Natural killer cell (primary cell): ENCODE measurements at regions not wholly inside any gene's neighbourhood (a gene's known extent, or its start where the extent isn't known, plus 50 kb on each side); places are given as distances from the start of the nearest gene placed in this dataset.

Source experiments
- ATAC-seq, 3 donors: fragments of 150-1000 bp in 2 of 3; fragments of 200-7000 bp in 1 of 3; cut with Tn5 transposase; 1 replicate in 1 of 3; 2 replicates in 2 of 3; pipeline ENCODE4 v1.10.0; 2021; ENCODE audit warnings: mild to moderate bottlenecking in 2 of 3, moderate library complexity in 2 of 3
- DNase-seq, 2 donors: peaks; one replicate each; pipeline versions ENCODE4 v3.0.0 to v3.0.0-alpha.2; 2013 to 2021; ENCODE audit warnings: mixed read lengths in 1 of 2
- H3K27ac ChIP-seq: one replicate; pipeline ENCODE4 v1.5.1; 2013; ENCODE audit warnings: mild to moderate bottlenecking, low read length
- H3K27me3 ChIP-seq: one replicate; pipeline ENCODE4 v1.6.1; 2013; ENCODE audit warnings: low read length; ENCODE audit not compliant: control insufficient read depth, insufficient read depth
- H3K36me3 ChIP-seq: one replicate; pipeline ENCODE4 v1.6.1; 2013; ENCODE audit warnings: low read length; ENCODE audit not compliant: control insufficient read depth, insufficient read depth
- H3K4me1 ChIP-seq: one replicate; pipeline ENCODE4 v1.6.1; 2013; ENCODE audit warnings: low read length; ENCODE audit not compliant: control insufficient read depth, insufficient read depth
- H3K4me3 ChIP-seq: one replicate; pipeline ENCODE4 v1.5.1; 2013; ENCODE audit warnings: low read length
- H3K9me3 ChIP-seq: one replicate; pipeline ENCODE4 v1.6.1; 2013; ENCODE audit warnings: low read length; ENCODE audit not compliant: control insufficient read depth, insufficient read depth
- H3K27ac Mint-ChIP-seq, 2 donors: one replicate each; pipeline ENCODE4 v1.8.0; 2022; ENCODE audit warnings: mild to moderate bottlenecking in 2 of 2, mixed read lengths in 2 of 2, moderate library complexity in 1 of 2
- H3K27me3 Mint-ChIP-seq, 2 donors: one replicate each; pipeline ENCODE4 v1.8.0; 2022; ENCODE audit warnings: low read depth in 2 of 2, mixed read lengths in 2 of 2
- H3K36me3 Mint-ChIP-seq: one replicate; pipeline ENCODE4 v1.8.0; 2022; ENCODE audit warnings: mixed read lengths
- H3K4me1 Mint-ChIP-seq, 2 donors: one replicate each; pipeline ENCODE4 v1.8.0; 2022; ENCODE audit warnings: mixed read lengths in 2 of 2
- H3K4me3 Mint-ChIP-seq: one replicate; pipeline ENCODE4 v1.8.0; 2022; ENCODE audit warnings: mild to moderate bottlenecking, moderate library complexity, mixed read lengths
- H3K9me3 Mint-ChIP-seq, 2 donors: one replicate each; pipeline ENCODE4 v1.8.0; 2022; ENCODE audit warnings: mixed read lengths in 2 of 2
- CTCF ChIP-seq: fragments of 200-600 bp; IDR thresholded peaks from one replicate; pipeline ENCODE4 v1.8.0; 2022; ENCODE audit warnings: antibody characterized with exemption
- whole genome bisulfite sequencing: methylation state at CpG from one replicate; pipeline ENCODE4 v1.1.7; 2013; ENCODE audit warnings: missing lambda C conversion rate; ENCODE audit not compliant: insufficient coverage; 5-methylcytosine and 5-hydroxymethylcytosine counted together
- intact Hi-C: fragments of 100-400 bp; cut with micrococcal nuclease; formaldehyde crosslinking; loops from one replicate; pipeline ENCODE4 v1.14.2; 2022

GRCh38 chr12:59100585-59100984, 180.3 kb upstream of the LRIG3 start:
- DNase-seq (no peak), ATAC-seq (no peak)
- peaks cover 2 to 7% of the 10 kb centered on the region in 2 donors for H3K9me3 Mint-ChIP-seq
- intact Hi-C loops: no loop called here
- no peaks in the 10 kb centered on the region for H3K36me3 Mint-ChIP-seq
- WGBS: 81% methylated on average over 4 of the region's 4 CpGs
- Histone ChIP-seq H3K4me3 (no peak overlapping the region), H3K27me3 (no peaks in the 10 kb centered on the region), H3K4me1 (no peaks in the 10 kb centered on the region), H3K9me3 (no peaks in the 10 kb centered on the region), H3K36me3 (no peaks in the 10 kb centered on the region), H3K27ac (no peak overlapping the region)
- H3K4me1 Mint-ChIP-seq: no peaks in the 10 kb centered on the region
- H3K4me3 Mint-ChIP-seq: no peak overlapping the region
- no peak for TF ChIP-seq CTCF
- no peaks in the 10 kb centered on the region for H3K27me3 Mint-ChIP-seq
- H3K27ac Mint-ChIP-seq: no peak overlapping the region

GRCh38 chr12:59097876-59098275, 177.6 kb upstream of the LRIG3 start:
- TF ChIP-seq CTCF: no peak
- WGBS: no CpG with 5 or more reads among the region's 1 CpG

GRCh38 chr12:59096246-59096645, 175.9 kb upstream of the LRIG3 start:
- no peaks in the 10 kb centered on the region for H3K27me3 ChIP-seq
- Mint-ChIP-seq H3K9me3 (peaks cover 5 to 10% of the 10 kb centered on the region in 2 donors), H3K27ac (no peak overlapping the region), H3K27me3 (no peaks in the 10 kb centered on the region), H3K4me3 (no peak overlapping the region), H3K36me3 (no peaks in the 10 kb centered on the region), H3K4me1 (no peaks in the 10 kb centered on the region)
- H3K4me3 ChIP-seq: no peak overlapping the region
- no peak overlapping the region for H3K27ac ChIP-seq
- ATAC-seq (no peak), DNase-seq (no peak)
- intact Hi-C loops: no loop called here
- no peaks in the 10 kb centered on the region for H3K4me1 ChIP-seq
- no peaks in the 10 kb centered on the region for H3K9me3 ChIP-seq
- no peaks in the 10 kb centered on the region for H3K36me3 ChIP-seq
- TF ChIP-seq CTCF: no peak

More at GRCh38 chr12:59097876-59098275, 177.6 kb upstream of the LRIG3 start:
- no peak for DNase-seq
- Mint-ChIP-seq H3K27me3 (no peaks in the 10 kb centered on the region), H3K4me1 (no peaks in the 10 kb centered on the region), H3K27ac (no peak overlapping the region), H3K4me3 (no peak overlapping the region), H3K9me3 (peaks cover 2 to 10% of the 10 kb centered on the region in 2 donors), H3K36me3 (no peaks in the 10 kb centered on the region)
- Histone ChIP-seq H3K4me1 (no peaks in the 10 kb centered on the region), H3K9me3 (no peaks in the 10 kb centered on the region), H3K27ac (no peak overlapping the region), H3K4me3 (no peak overlapping the region), H3K27me3 (no peaks in the 10 kb centered on the region), H3K36me3 (no peaks in the 10 kb centered on the region)
- no peak for ATAC-seq
- intact Hi-C loops: no loop called here

- no CpG with 5 or more reads among the region's 1 CpG for WGBS
- H3K27ac Mint-ChIP-seq: no peak overlapping the region
- no peaks in the 10 kb centered on the region for H3K27me3 Mint-ChIP-seq
- H3K4me3 Mint-ChIP-seq: no peak overlapping the region
- Histone ChIP-seq H3K9me3 (no peaks in the 10 kb centered on the region), H3K4me3 (no peak overlapping the region), H3K4me1 (no peaks in the 10 kb centered on the region), H3K36me3 (no peaks in the 10 kb centered on the region), H3K27me3 (no peaks in the 10 kb centered on the region), H3K27ac (no peak overlapping the region)
- ATAC-seq (no peak), DNase-seq (no peak)
- intact Hi-C loops: no loop called here
- H3K9me3 Mint-ChIP-seq: peaks cover 5 to 10% of the 10 kb centered on the region in 2 donors
- H3K4me1 Mint-ChIP-seq: no peaks in the 10 kb centered on the region
- no peak for TF ChIP-seq CTCF
- H3K36me3 Mint-ChIP-seq: no peaks in the 10 kb centered on the region
Measured at GRCh38 chr12:59093073-59093772, 172.9 kb upstream of the LRIG3 start.
